ENCODE measurements at regions not wholly inside any gene's neighbourhood (a gene's known extent, or its start where the extent isn't known, plus 50 kb on each side); places are given as distances from the start of the nearest gene placed in this dataset.

DNA sequence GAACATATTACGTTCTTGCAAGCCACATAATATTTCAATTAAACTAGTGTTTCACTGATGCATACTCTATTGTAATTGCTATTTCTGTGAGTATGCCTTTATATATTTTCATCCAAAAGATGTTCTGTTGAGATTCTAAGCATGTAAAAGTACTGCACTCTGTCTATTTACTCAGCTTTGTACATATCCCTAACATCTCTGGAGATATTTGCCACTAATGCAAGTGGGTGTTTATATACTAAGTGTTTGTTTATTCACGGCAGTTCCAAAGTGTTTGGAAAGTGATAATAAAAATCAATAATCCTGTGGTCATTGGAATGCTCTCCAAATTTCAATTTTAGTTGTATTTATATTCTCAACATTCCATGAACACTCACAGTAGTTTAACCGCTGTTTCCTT is 1989.0 kb downstream of the C4orf33 start:
- TF ChIP-seq EP300 (IDR thresholded peaks at IDR 0.05) (no peak), POLR2AphosphoS5 (IDR thresholded peaks at IDR 0.05) (no peak), POLR2A (IDR thresholded peaks at IDR 0.05) (no peak)
- TF ChIP-seq, protein P1, sequence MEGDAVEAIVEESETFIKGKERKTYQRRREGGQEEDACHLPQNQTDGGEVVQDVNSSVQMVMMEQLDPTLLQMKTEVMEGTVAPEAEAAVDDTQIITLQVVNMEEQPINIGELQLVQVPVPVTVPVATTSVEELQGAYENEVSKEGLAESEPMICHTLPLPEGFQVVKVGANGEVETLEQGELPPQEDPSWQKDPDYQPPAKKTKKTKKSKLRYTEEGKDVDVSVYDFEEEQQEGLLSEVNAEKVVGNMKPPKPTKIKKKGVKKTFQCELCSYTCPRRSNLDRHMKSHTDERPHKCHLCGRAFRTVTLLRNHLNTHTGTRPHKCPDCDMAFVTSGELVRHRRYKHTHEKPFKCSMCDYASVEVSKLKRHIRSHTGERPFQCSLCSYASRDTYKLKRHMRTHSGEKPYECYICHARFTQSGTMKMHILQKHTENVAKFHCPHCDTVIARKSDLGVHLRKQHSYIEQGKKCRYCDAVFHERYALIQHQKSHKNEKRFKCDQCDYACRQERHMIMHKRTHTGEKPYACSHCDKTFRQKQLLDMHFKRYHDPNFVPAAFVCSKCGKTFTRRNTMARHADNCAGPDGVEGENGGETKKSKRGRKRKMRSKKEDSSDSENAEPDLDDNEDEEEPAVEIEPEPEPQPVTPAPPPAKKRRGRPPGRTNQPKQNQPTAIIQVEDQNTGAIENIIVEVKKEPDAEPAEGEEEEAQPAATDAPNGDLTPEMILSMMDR (IDR thresholded peaks at IDR 0.05), result no peak
- H3K4me1 ChIP-seq, result no peaks in the 10 kb centered on the region
- WGBS, 2 donors (ENCODE audit: low coverage in 1 of 2), result 70 to 82% methylated on average over 3 of the region's 3 CpGs
- H3K27ac ChIP-seq, result no peak overlapping the region
- no peaks in the 10 kb centered on the region for H3K9me3 ChIP-seq
- no peak overlapping the region for H3K4me3 ChIP-seq
- H3K36me3 ChIP-seq, result no peaks in the 10 kb centered on the region
- no peaks in the 10 kb centered on the region for H3K27me3 ChIP-seq
- no peak for ATAC-seq

DNA sequence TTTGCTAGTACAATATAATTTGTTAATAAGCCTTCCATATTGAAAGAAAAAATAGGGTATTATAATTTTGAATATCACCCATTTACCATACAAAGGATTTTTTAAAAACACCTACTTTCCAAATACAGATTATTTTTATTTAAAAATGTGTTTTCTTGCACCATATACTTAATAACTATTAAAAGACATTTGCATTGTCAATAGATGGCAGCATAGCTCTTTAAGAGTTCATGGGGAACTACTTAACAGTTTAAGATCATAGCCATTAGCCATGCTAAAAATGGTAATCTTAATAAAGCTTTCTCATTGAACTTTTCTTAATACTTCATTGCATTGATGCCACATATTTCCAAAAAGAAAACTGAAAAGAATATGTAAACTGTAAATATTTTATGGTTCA is 1995.9 kb downstream of the C4orf33 start:
- H3K27me3 ChIP-seq, result no peaks in the 10 kb centered on the region
- H3K27ac ChIP-seq, result no peak overlapping the region
- ATAC-seq, result no peak
- H3K4me1 ChIP-seq, result no peaks in the 10 kb centered on the region
- H3K9me3 ChIP-seq, result no peaks in the 10 kb centered on the region
- H3K4me3 ChIP-seq, result no peak overlapping the region
- no peaks in the 10 kb centered on the region for H3K36me3 ChIP-seq
- TF ChIP-seq, protein P1 (IDR thresholded peaks at IDR 0.05), result peak in 1 of 4 experiments; percentile 51
- TF ChIP-seq POLR2A (IDR thresholded peaks at IDR 0.05), result no peak

DNA sequence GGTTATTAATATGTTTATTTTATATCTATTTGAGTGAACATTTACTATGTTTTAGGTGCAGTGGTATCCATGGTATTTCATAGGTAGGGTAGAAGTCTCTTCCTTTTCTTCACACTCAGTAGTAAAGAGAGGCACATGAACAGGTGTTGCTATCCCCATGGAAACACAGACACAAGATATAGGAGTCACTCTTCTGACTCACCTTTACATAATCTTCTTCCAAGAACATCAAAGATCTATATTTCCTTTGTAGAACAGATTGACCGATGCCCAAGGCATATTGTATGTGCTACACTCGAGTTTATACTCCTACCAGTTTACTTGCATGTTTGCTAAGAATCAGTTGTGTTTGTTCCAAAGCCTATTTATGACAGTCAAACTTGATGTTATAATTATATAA is 1997.4 kb downstream of the C4orf33 start:
- Histone ChIP-seq H3K27ac (no peak overlapping the region), H3K4me3 (no peak overlapping the region), H3K36me3 (no peaks in the 10 kb centered on the region), H3K9me3 (no peaks in the 10 kb centered on the region), H3K4me1 (no peaks in the 10 kb centered on the region), H3K27me3 (no peaks in the 10 kb centered on the region)
- TF ChIP-seq POLR2A (IDR thresholded peaks at IDR 0.05), result no peak
- TF ChIP-seq EP300 (IDR thresholded peaks at IDR 0.05), result no peak
- no peak for TF ChIP-seq POLR2AphosphoS5 (IDR thresholded peaks at IDR 0.05)
- TF ChIP-seq, protein P1 (IDR thresholded peaks at IDR 0.05), result no peak
- 86 to 90% methylated on average over 2 of the region's 2 CpGs for WGBS, 2 donors (ENCODE audit: low coverage in 1 of 2)
- ATAC-seq, result no peak

DNA sequence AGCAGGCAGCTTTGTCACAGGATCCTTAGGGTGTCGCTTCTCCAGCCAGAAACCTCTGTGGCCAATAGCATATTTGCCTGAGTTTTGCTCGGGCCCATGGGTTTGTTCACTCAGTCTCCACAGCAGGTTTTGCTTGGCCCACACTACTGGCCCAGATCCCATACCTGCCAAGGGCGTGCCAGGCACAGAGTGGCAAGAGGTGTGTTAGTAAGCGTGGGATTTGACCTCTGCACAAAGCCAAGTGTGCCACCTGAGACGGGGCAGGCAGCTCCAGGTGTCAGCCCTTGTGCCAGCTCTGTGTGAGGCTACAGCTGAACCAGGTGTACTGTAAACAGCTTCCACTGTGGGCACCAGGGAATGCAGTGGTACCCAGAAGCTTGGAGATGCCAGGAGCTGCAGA is 2003.0 kb downstream of the C4orf33 start:
- WGBS, 2 donors (ENCODE audit: low coverage in 1 of 2), result 75 to 92% methylated on average over 1 of the region's 5 CpGs

DNA sequence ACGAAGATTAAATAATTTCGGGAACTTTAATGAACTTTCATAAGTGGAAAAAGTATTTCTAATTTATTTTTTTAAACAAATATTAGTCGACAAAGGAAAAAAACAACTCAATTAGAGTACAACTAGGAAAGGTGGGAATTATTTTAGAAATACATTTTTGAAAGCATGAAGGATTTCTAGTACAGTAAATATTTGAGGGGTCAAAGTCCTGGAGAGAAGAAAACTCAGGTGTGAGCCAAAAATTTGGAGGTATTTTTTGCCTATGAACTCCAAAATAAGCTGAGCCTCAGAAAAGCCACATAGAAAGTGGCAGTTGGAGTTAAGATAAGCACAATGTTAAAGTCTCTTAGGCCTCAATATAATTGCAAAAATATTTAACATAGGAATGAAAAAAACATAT is 2017.3 kb downstream of the C4orf33 start:
- Histone ChIP-seq H3K4me3 (no peak overlapping the region), H3K4me1 (no peaks in the 10 kb centered on the region), H3K36me3 (no peaks in the 10 kb centered on the region), H3K9me3 (no peaks in the 10 kb centered on the region), H3K27ac (no peak overlapping the region), H3K27me3 (no peaks in the 10 kb centered on the region)
- ATAC-seq, result no peak
- 86 to 93% methylated on average over 3 of the region's 3 CpGs for WGBS, 2 donors (ENCODE audit: low coverage in 1 of 2)
- TF ChIP-seq, protein P1 (IDR thresholded peaks at IDR 0.05), result no peak
- TF ChIP-seq POLR2AphosphoS5 (IDR thresholded peaks at IDR 0.05) (no peak), POLR2A (IDR thresholded peaks at IDR 0.05) (no peak), EP300 (IDR thresholded peaks at IDR 0.05) (no peak)

More for the DNA sequence above, 2003.0 kb downstream of the C4orf33 start:
- Histone ChIP-seq H3K27ac (no peak overlapping the region), H3K4me3 (no peak overlapping the region), H3K9me3 (no peaks in the 10 kb centered on the region), H3K36me3 (no peaks in the 10 kb centered on the region), H3K27me3 (no peaks in the 10 kb centered on the region), H3K4me1 (no peaks in the 10 kb centered on the region)
- TF ChIP-seq POLR2AphosphoS5 (IDR thresholded peaks at IDR 0.05), result no peak
- TF ChIP-seq, protein P1 (IDR thresholded peaks at IDR 0.05), result no peak
- no peak for TF ChIP-seq EP300 (IDR thresholded peaks at IDR 0.05)
- no peak for TF ChIP-seq POLR2A (IDR thresholded peaks at IDR 0.05)
- ATAC-seq, result no peak

Measured in gastroesophageal sphincter (tissue), 4 donors.